Breast epithelium (tissue), 4 donors: ENCODE measurements at regions not wholly inside any gene's neighbourhood (a gene's known extent, or its start where the extent isn't known, plus 50 kb on each side); places are given as distances from the start of the nearest gene placed in this dataset.

Experiments
- DNase-seq, 2 donors: peaks; one replicate each; pipeline ENCODE4 v3.0.0-alpha.2; 2019; ENCODE audit warnings: low spot score in 2 of 2
- H3K27ac ChIP-seq, 2 donors: fragments of 200-600 bp; sonication (generic) in 1 of 2; one replicate each; pipeline ENCODE4 v1.5.1; 2016 to 2019; ENCODE audit warnings: mild to moderate bottlenecking in 1 of 2
- H3K27me3 ChIP-seq, 2 donors: fragments of 200-600 bp; sonication (generic) in 1 of 2; one replicate each; pipeline versions ENCODE4 v1.5.1 to v1.6.0; 2017 to 2019; ENCODE audit warnings: control low read depth in 1 of 2, mild to moderate bottlenecking in 1 of 2
- H3K36me3 ChIP-seq: fragments of 200-600 bp; one replicate; pipeline ENCODE4 v1.5.1; 2019
- H3K4me1 ChIP-seq, 2 donors: fragments of 200-600 bp; sonication (generic); one replicate each; pipeline ENCODE4 v1.5.1; 2016 to 2019; ENCODE audit warnings: control low read depth in 1 of 2
- H3K4me3 ChIP-seq, 3 donors: fragments of 200-600 bp; sonication (generic); 1 replicate in 2 of 3; 2 replicates in 1 of 3; pipeline ENCODE4 v1.5.1; 2016 to 2019; ENCODE audit warnings: mild to moderate bottlenecking in 3 of 3, moderate library complexity in 2 of 3
- H3K9me3 ChIP-seq, 2 donors: fragments of 200-600 bp; sonication (generic) in 1 of 2; one replicate each; pipeline ENCODE4 v1.5.1; 2016 to 2019; ENCODE audit warnings: control low read depth in 1 of 2
- POLR2A ChIP-seq: fragments of 450-650 bp; IDR thresholded peaks from one replicate; pipeline ENCODE4 v1.6.1; 2016; ENCODE audit warnings: antibody characterized with exemption, mild to moderate bottlenecking, moderate library complexity
- POLR2AphosphoS5 ChIP-seq, 3 donors: sonication (generic); formaldehyde crosslinking; IDR thresholded peaks; one replicate each; pipeline ENCODE4 v1.6.1; 2017; ENCODE audit warnings: antibody characterized with exemption in 3 of 3
- intact Hi-C: fragments of 100-400 bp; cut with DNase I; formaldehyde crosslinking; loops from one replicate; pipeline ENCODE4 v1.15.1; 2023; ENCODE audit warnings: low total_unique reads
- TF ChIP-seq, protein P1 (sequence below), 3 donors: fragments of 450-650 bp; IDR thresholded peaks; one replicate each; pipeline ENCODE4 v1.5.1; 2016 to 2017; ENCODE audit warnings: antibody characterized with exemption in 3 of 3, mild to moderate bottlenecking in 3 of 3, moderate library complexity in 3 of 3

DNA sequence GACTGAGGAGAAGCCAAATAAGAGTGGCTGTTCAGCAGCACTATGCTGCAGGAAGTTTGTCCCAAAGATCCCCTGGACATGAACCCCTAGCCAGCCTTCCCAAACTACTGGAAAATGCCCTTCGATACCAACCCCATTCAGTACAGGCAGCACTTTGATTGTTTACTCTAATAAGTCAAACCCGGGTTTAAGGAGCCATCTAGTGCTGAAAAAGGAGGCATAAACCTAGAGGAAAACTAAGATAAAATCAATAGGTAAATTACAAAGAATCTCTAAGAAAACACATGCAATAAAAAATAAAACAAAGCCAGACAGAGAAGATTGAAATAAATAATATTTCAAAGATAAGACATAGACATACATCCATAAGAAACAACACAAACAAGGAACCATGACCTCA, 771.6 kb downstream of the RPS29 start:
- H3K36me3 ChIP-seq: no peaks in the 10 kb centered on the region
- H3K4me1 ChIP-seq: no peaks in the 10 kb centered on the region
- H3K9me3 ChIP-seq: no peaks in the 10 kb centered on the region
- no peak overlapping the region for H3K4me3 ChIP-seq
- intact Hi-C loops: no loop called here
- no peaks in the 10 kb centered on the region for H3K27me3 ChIP-seq
- H3K27ac ChIP-seq: no peak overlapping the region
- no peak for DNase-seq
- no peak for TF ChIP-seq POLR2A
- TF ChIP-seq POLR2AphosphoS5 (IDR thresholded peaks at IDR 0.05): no peak
- TF ChIP-seq, protein P1, sequence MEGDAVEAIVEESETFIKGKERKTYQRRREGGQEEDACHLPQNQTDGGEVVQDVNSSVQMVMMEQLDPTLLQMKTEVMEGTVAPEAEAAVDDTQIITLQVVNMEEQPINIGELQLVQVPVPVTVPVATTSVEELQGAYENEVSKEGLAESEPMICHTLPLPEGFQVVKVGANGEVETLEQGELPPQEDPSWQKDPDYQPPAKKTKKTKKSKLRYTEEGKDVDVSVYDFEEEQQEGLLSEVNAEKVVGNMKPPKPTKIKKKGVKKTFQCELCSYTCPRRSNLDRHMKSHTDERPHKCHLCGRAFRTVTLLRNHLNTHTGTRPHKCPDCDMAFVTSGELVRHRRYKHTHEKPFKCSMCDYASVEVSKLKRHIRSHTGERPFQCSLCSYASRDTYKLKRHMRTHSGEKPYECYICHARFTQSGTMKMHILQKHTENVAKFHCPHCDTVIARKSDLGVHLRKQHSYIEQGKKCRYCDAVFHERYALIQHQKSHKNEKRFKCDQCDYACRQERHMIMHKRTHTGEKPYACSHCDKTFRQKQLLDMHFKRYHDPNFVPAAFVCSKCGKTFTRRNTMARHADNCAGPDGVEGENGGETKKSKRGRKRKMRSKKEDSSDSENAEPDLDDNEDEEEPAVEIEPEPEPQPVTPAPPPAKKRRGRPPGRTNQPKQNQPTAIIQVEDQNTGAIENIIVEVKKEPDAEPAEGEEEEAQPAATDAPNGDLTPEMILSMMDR (IDR thresholded peaks at IDR 0.05): no peak

- Histone ChIP-seq H3K36me3 (no peaks in the 10 kb centered on the region), H3K27me3 (no peaks in the 10 kb centered on the region), H3K4me3 (no peak overlapping the region), H3K4me1 (no peaks in the 10 kb centered on the region), H3K9me3 (peaks cover 0 to 15% of the 10 kb centered on the region in 2 donors), H3K27ac (no peak overlapping the region)
- TF ChIP-seq POLR2AphosphoS5 (IDR thresholded peaks at IDR 0.05): no peak
- TF ChIP-seq POLR2A: no peak
- TF ChIP-seq, protein P1 (IDR thresholded peaks at IDR 0.05): no peak
- DNase-seq: no peak
- intact Hi-C loops: no loop called here
These were observed 780.9 kb downstream of the RPS29 start for GRCh38 chr14:48805315-48805714.

GRCh38 chr14:48792376-48793024, 793.7 kb downstream of the RPS29 start:
- H3K36me3 ChIP-seq: no peaks in the 10 kb centered on the region
- TF ChIP-seq, protein P1 (IDR thresholded peaks at IDR 0.05): no peak
- TF ChIP-seq POLR2A: no peak
- no peak overlapping the region for H3K4me3 ChIP-seq
- no peaks in the 10 kb centered on the region for H3K9me3 ChIP-seq
- H3K4me1 ChIP-seq: no peaks in the 10 kb centered on the region
- no peak overlapping the region for H3K27ac ChIP-seq
- intact Hi-C loops: no loop called here
- H3K27me3 ChIP-seq: no peaks in the 10 kb centered on the region
- no peak for DNase-seq

DNA sequence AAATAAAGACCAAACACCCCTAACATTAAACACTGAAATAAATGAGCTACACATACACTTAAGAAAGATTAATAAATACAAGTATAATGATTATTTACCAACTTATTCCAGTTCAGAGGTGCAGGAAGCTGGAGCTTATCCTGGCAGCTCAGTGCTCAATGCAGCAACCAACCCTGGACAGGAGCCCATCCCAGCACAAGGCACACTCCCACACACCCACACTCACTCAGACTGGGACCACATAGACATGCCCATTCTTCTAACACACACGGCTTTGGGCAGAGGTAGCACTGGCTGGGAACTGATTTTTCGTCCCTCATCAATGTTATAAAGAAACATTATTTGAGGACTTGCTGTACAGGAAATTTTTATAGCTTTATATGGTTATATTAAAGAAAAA, 797.4 kb downstream of the RPS29 start:
- no peaks in the 10 kb centered on the region for H3K27me3 ChIP-seq
- TF ChIP-seq POLR2A: no peak
- TF ChIP-seq, protein P1 (IDR thresholded peaks at IDR 0.05): no peak
- no peak overlapping the region for H3K27ac ChIP-seq
- no peaks in the 10 kb centered on the region for H3K36me3 ChIP-seq
- H3K4me1 ChIP-seq: no peaks in the 10 kb centered on the region
- intact Hi-C loops: no loop called here
- DNase-seq: no peak
- H3K4me3 ChIP-seq: no peak overlapping the region
- no peaks in the 10 kb centered on the region for H3K9me3 ChIP-seq

DNA sequence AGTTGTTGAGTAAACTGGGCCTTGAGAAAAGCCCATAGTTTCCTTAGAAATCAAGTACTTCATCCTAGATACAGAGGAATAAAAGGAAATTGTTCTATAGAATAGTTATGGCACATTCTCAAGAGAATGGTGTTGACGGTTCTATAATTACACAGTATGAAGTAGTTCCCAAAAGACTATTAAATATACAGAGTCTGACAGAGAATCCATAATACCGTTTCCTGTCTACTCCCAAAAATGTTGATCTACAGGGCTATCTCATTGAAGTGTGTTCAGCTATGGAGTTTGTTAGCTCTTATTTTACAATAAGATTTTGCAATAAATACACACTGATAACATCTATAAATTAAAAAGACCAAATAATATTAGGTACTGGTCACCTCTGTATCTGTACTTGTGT, 799.7 kb downstream of the RPS29 start:
- Histone ChIP-seq H3K27me3 (no peaks in the 10 kb centered on the region), H3K9me3 (no peaks in the 10 kb centered on the region), H3K36me3 (no peaks in the 10 kb centered on the region), H3K27ac (no peak overlapping the region), H3K4me3 (no peak overlapping the region), H3K4me1 (no peaks in the 10 kb centered on the region)
- intact Hi-C loops: no loop called here
- no peak for TF ChIP-seq POLR2AphosphoS5 (IDR thresholded peaks at IDR 0.05)
- TF ChIP-seq POLR2A: no peak
- DNase-seq: no peak

GRCh38 chr14:48771717-48772116, 814.5 kb downstream of the RPS29 start:
- DNase-seq: no peak
- intact Hi-C loops: no loop called here
- Histone ChIP-seq H3K27ac (no peak overlapping the region), H3K4me1 (no peaks in the 10 kb centered on the region), H3K36me3 (no peaks in the 10 kb centered on the region), H3K4me3 (no peak overlapping the region), H3K27me3 (no peaks in the 10 kb centered on the region), H3K9me3 (peaks cover 5 to 7% of the 10 kb centered on the region in 2 donors)
- TF ChIP-seq POLR2AphosphoS5 (IDR thresholded peaks at IDR 0.05): no peak
- TF ChIP-seq, protein P1 (IDR thresholded peaks at IDR 0.05): no peak
- TF ChIP-seq POLR2A: no peak
